HG02678 (cell line): ENCODE measurements at regions not wholly inside any gene's neighbourhood (a gene's known extent, or its start where the extent isn't known, plus 50 kb on each side); places are given as distances from the start of the nearest gene placed in this dataset.

Experiments
- ATAC-seq: cut with Tn5 transposase; IDR thresholded peaks from one replicate; pipeline ENCODE4 v1.9.1; 2021; ENCODE audit warnings: mild to moderate bottlenecking, moderate library complexity; ENCODE audit not compliant: unreplicated experiment

GRCh38 chr1:185581961-185582725, 152.0 kb upstream of the HMCN1 start:
- no peak for ATAC-seq

GRCh38 chr1:185581020-185581419, 153.2 kb upstream of the HMCN1 start:
- no peak for ATAC-seq

GRCh38 chr1:185578293-185578692, 155.9 kb upstream of the HMCN1 start:
- no peak for ATAC-seq

GRCh38 chr1:185574139-185574875, 159.9 kb upstream of the HMCN1 start:
- no peak for ATAC-seq

GRCh38 chr1:185573677-185574076, 160.5 kb upstream of the HMCN1 start:
- ATAC-seq, result no peak

- no peak for ATAC-seq
Measured at GRCh38 chr1:185573162-185573561, 161.0 kb upstream of the HMCN1 start.

GRCh38 chr1:185570962-185571361, 163.2 kb upstream of the HMCN1 start:
- no peak for ATAC-seq

- ATAC-seq, result no peak
Measured at GRCh38 chr1:185568155-185569123, 165.8 kb upstream of the HMCN1 start.

- no peak for ATAC-seq
Measured at GRCh38 chr1:185567440-185567839, 166.8 kb upstream of the HMCN1 start.

- ATAC-seq, result no peak
Measured at GRCh38 chr1:185566995-185567394, 167.2 kb upstream of the HMCN1 start.

- no peak for ATAC-seq
Measured at GRCh38 chr1:185565302-185565701, 168.9 kb upstream of the HMCN1 start.

- ATAC-seq, result no peak
Measured at GRCh38 chr1:185564816-185565215, 169.4 kb upstream of the HMCN1 start.

- no peak for ATAC-seq
Measured at GRCh38 chr1:185562461-185563359, 171.5 kb upstream of the HMCN1 start.

GRCh38 chr1:185561629-185562028, 172.6 kb upstream of the HMCN1 start:
- ATAC-seq, result no peak

- no peak for ATAC-seq
Measured at GRCh38 chr1:185560760-185561159, 173.4 kb upstream of the HMCN1 start.

GRCh38 chr1:185559684-185560331, 174.4 kb upstream of the HMCN1 start:
- peak; percentile 96 for ATAC-seq

GRCh38 chr1:185559151-185559550, 175.0 kb upstream of the HMCN1 start:
- ATAC-seq, result no peak

- no peak for ATAC-seq
Measured at GRCh38 chr1:185556561-185556960, 177.6 kb upstream of the HMCN1 start.

GRCh38 chr1:185555743-185556142, 178.4 kb upstream of the HMCN1 start:
- ATAC-seq, result no peak

- no peak for ATAC-seq
Measured at GRCh38 chr1:185551008-185551407, 183.2 kb upstream of the HMCN1 start.
